ENCODE measurements at regions not wholly inside any gene's neighbourhood (a gene's known extent, or its start where the extent isn't known, plus 50 kb on each side); places are given as distances from the start of the nearest gene placed in this dataset.

DNA sequence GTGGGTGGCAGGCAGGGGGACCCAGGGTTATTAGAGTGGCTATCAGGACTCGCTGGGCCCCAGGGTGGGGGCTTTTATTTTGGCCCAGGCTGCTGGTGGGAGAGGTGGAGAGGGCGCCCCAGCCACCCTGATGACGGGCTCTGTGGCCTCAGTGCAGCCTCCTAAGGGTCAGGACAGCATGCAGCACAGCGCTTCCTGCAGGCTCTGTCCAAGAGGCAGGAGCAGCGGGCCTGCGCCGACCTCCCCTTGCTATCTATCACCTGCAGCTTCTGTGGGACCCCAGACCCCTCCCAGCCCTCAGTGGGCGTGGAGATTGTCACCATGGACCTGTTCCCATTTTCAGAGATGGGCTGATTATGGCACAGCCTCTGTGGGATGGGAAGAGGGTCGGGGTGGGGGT lies 54.3 kb upstream of the PPARA start:
- TF ChIP-seq EZH2phosphoT487 (IDR thresholded peaks at IDR 0.05; ENCODE audit: borderline replicate concordance), result no peak
- TF ChIP-seq, protein P1, sequence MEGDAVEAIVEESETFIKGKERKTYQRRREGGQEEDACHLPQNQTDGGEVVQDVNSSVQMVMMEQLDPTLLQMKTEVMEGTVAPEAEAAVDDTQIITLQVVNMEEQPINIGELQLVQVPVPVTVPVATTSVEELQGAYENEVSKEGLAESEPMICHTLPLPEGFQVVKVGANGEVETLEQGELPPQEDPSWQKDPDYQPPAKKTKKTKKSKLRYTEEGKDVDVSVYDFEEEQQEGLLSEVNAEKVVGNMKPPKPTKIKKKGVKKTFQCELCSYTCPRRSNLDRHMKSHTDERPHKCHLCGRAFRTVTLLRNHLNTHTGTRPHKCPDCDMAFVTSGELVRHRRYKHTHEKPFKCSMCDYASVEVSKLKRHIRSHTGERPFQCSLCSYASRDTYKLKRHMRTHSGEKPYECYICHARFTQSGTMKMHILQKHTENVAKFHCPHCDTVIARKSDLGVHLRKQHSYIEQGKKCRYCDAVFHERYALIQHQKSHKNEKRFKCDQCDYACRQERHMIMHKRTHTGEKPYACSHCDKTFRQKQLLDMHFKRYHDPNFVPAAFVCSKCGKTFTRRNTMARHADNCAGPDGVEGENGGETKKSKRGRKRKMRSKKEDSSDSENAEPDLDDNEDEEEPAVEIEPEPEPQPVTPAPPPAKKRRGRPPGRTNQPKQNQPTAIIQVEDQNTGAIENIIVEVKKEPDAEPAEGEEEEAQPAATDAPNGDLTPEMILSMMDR (conservative IDR thresholded peaks at IDR 0.05; ENCODE audit: low read length), result no peak
- Histone ChIP-seq H3K4me2 (ENCODE audit: low read depth, low read length, poor library complexity, severe bottlenecking) (no peak overlapping the region), H3K27me3 (ENCODE audit: insufficient read depth, low read length, poor library complexity, severe bottlenecking) (no peaks in the 10 kb centered on the region), H3K9me2 (replicated peaks; ENCODE audit: low read depth, low read length) (no peaks in the 10 kb centered on the region), H3K79me2 (ENCODE audit: insufficient read depth, low read length) (peaks cover 93% of the 10 kb centered on the region), H3F3A (ENCODE audit: low read depth) (no peaks in the 10 kb centered on the region), H3K4me3 (ENCODE audit: low read length, poor library complexity, severe bottlenecking) (no peak overlapping the region), H3K9me3 (ENCODE audit: insufficient read depth, low read depth, low read length) (no peaks in the 10 kb centered on the region), H4K20me1 (ENCODE audit: insufficient read depth, low read length, poor library complexity, severe bottlenecking) (peaks cover 84% of the 10 kb centered on the region), H3K9ac (ENCODE audit: low read depth, low read length, poor library complexity, severe bottlenecking) (no peak overlapping the region), H3K4me1 (ENCODE audit: insufficient read depth, low read length, poor library complexity, severe bottlenecking) (no peaks in the 10 kb centered on the region), H2AFZ (ENCODE audit: low read length) (no peak overlapping the region), H3K36me3 (ENCODE audit: insufficient read depth, low read length) (peaks cover 85% of the 10 kb centered on the region; the same call in 1 of the 2 replicates)

DNA sequence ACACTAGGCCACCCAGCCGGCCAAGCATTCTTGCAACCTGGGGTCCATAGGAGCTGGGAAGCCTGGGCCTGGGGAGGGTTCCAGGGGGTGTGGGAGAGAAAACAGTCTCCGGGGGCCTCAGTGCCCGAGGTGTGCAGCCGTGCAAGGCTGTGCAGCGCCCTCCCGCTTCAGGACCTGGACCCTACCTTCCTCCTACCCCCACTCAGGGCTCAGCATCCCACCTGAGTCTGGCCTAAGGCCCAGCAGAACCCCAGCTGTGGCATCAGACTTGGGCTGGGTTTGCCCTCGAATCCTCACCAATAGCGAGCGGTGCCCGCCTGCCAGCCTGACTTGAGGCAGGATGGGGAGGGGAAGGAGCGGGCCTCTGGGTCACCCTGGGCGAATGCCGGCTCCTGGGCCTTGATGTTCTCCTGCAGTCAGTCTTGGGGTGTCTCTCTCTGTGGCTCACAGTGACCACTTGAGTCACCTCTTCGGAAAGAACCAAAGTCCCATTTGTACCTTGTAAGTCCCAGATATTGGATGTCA lies 53.6 kb upstream of the PPARA start:
- no peak overlapping the region for H2AFZ ChIP-seq (ENCODE audit: low read length)
- no peaks in the 10 kb centered on the region for H3K9me2 ChIP-seq (replicated peaks; ENCODE audit: low read depth, low read length)
- H3K27me3 ChIP-seq (ENCODE audit: insufficient read depth, low read length, poor library complexity, severe bottlenecking), result no peaks in the 10 kb centered on the region
- H3K79me2 ChIP-seq (ENCODE audit: insufficient read depth, low read length), result peaks cover 93% of the 10 kb centered on the region
- H3K4me1 ChIP-seq (ENCODE audit: insufficient read depth, low read length, poor library complexity, severe bottlenecking), result no peaks in the 10 kb centered on the region
- no peaks in the 10 kb centered on the region for H3F3A ChIP-seq (ENCODE audit: low read depth)
- H3K4me2 ChIP-seq (ENCODE audit: low read depth, low read length, poor library complexity, severe bottlenecking), result no peak overlapping the region
- H4K20me1 ChIP-seq (ENCODE audit: insufficient read depth, low read length, poor library complexity, severe bottlenecking), result peaks cover 83% of the 10 kb centered on the region
- no peak overlapping the region for H3K4me3 ChIP-seq (ENCODE audit: low read length, poor library complexity, severe bottlenecking)
- no peak for TF ChIP-seq EZH2phosphoT487 (IDR thresholded peaks at IDR 0.05; ENCODE audit: borderline replicate concordance)
- TF ChIP-seq, protein P1 (conservative IDR thresholded peaks at IDR 0.05; ENCODE audit: low read length), result no peak
- no peak overlapping the region for H3K9ac ChIP-seq (ENCODE audit: low read depth, low read length, poor library complexity, severe bottlenecking)
- H3K36me3 ChIP-seq (ENCODE audit: insufficient read depth, low read length), result peaks cover 85% of the 10 kb centered on the region; the same call in 1 of the 2 replicates
- no peaks in the 10 kb centered on the region for H3K9me3 ChIP-seq (ENCODE audit: insufficient read depth, low read depth, low read length)

DNA sequence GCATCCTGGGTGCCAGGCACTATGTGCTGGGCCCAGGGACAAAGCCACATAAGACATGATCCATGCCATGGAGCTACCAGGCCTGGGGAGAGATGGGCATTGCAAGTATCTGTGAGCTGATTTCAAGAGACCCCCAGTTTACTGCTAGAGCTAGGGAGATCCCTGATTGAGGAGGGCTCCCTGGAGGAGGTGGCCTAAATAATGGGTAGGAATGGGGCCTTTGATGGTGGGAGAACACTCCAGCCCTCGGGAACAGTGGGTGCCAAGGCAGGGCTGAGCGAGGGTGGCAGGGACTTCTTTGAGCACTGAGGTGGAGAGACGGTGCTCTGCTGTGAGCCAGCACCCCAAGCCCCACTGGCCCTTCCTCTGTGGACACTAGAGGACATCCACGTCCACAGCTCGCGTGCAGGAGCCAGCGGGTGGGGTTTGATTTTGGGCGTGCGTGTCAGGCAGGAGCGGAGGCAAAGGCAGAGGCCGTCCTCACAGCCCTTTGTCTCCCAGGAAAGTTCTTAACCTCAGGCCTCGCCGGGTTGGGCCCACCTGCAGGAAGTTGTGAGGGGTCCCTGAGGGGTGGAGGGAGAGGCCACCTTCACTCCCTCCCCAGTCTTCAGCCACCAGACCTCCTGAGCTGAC lies 52.9 kb upstream of the PPARA start:
- Histone ChIP-seq H3K4me3 (ENCODE audit: low read length, poor library complexity, severe bottlenecking) (no peak overlapping the region), H3K4me1 (ENCODE audit: insufficient read depth, low read length, poor library complexity, severe bottlenecking) (no peaks in the 10 kb centered on the region), H3K9ac (ENCODE audit: low read depth, low read length, poor library complexity, severe bottlenecking) (no peak overlapping the region), H3K36me3 (ENCODE audit: insufficient read depth, low read length) (peaks cover 85% of the 10 kb centered on the region; the same call in 1 of the 2 replicates), H3K9me3 (ENCODE audit: insufficient read depth, low read depth, low read length) (no peaks in the 10 kb centered on the region), H3K27me3 (ENCODE audit: insufficient read depth, low read length, poor library complexity, severe bottlenecking) (no peaks in the 10 kb centered on the region), H3K4me2 (ENCODE audit: low read depth, low read length, poor library complexity, severe bottlenecking) (no peak overlapping the region), H2AFZ (ENCODE audit: low read length) (no peak overlapping the region), H3K79me2 (ENCODE audit: insufficient read depth, low read length) (peaks cover 91% of the 10 kb centered on the region), H4K20me1 (ENCODE audit: insufficient read depth, low read length, poor library complexity, severe bottlenecking) (peaks cover 77% of the 10 kb centered on the region), H3F3A (ENCODE audit: low read depth) (no peaks in the 10 kb centered on the region), H3K9me2 (replicated peaks; ENCODE audit: low read depth, low read length) (no peaks in the 10 kb centered on the region)
- no peak for TF ChIP-seq EZH2phosphoT487 (IDR thresholded peaks at IDR 0.05; ENCODE audit: borderline replicate concordance)
- TF ChIP-seq, protein P1 (conservative IDR thresholded peaks at IDR 0.05; ENCODE audit: low read length), result no peak
